Activated CD4-positive, alpha-beta T cell treated with anti-CD3 and anti-CD28 coated beads for 36 hours (primary cell): ENCODE measurements at regions not wholly inside any gene's neighbourhood (a gene's known extent, or its start where the extent isn't known, plus 50 kb on each side); places are given as distances from the start of the nearest gene placed in this dataset.

Source experiments
- ATAC-seq: fragments of 200-7000 bp; cut with Tn5 transposase; one replicate; pipeline ENCODE4 v1.10.0; 2021; ENCODE audit warnings: mild to moderate bottlenecking, moderate library complexity
- CTCF ChIA-PET: fragments of 350-600 bp; sonication (Branson Sonifier 250); formaldehyde crosslinking; loops from one replicate; lab custom pipeline; 2021; ENCODE audit warnings: antibody characterized with exemption; lab: Charles Lee
- POLR2A ChIA-PET: fragments of 350-600 bp; sonication (Branson Sonifier 250); formaldehyde crosslinking; loops from one replicate; lab custom pipeline; 2021; ENCODE audit warnings: antibody characterized with exemption, inconsistent platforms; lab: Charles Lee
- DNase-seq: peaks from one replicate; pipeline ENCODE4 v3.0.0-alpha.2; 2020
- H3K27ac Mint-ChIP-seq: one replicate; pipeline ENCODE4 v1.8.0; 2021; ENCODE audit warnings: mixed read lengths
- H3K27me3 Mint-ChIP-seq: one replicate; pipeline ENCODE4 v1.8.0; 2021; ENCODE audit warnings: mixed read lengths
- H3K36me3 Mint-ChIP-seq: one replicate; pipeline ENCODE4 v1.8.0; 2021; ENCODE audit warnings: low read depth, mixed read lengths
- H3K4me1 Mint-ChIP-seq: one replicate; pipeline ENCODE4 v1.8.0; 2021; ENCODE audit warnings: mixed read lengths
- H3K4me3 Mint-ChIP-seq: one replicate; pipeline ENCODE4 v1.8.0; 2021; ENCODE audit warnings: mild to moderate bottlenecking, moderate library complexity, mixed read lengths
- H3K9me3 Mint-ChIP-seq: one replicate; pipeline ENCODE4 v1.8.0; 2021; ENCODE audit warnings: low read depth, mixed read lengths
- intact Hi-C, 2 experiments: fragments of 100-400 bp; cut with DNase I in 1 of 2; cut with micrococcal nuclease in 1 of 2; formaldehyde crosslinking; loops; one replicate each; pipeline versions ENCODE4 v1.14.2 to v1.15.1; 2022 to 2024; cut with DNase I, micrococcal nuclease

DNA sequence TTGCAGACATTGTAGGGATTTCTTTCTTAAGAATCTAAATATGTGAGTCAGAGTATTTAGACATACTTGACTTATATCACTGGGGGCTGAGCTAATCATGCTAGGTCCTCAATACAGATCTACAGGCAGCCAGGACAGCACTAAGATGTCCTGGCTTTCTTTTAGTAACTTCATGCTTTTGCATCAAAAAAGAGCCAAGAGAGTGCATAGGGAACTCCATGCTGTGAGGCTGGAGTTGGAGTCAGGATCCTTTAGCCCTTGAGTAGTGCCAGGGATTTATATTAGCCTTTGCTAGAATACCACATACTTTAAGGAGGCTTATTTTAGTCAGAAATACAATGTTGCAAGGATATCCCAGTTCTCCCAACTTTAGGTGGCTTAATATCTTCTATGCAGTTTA, 289.7 kb downstream of the CCDC85A start:
- intact Hi-C loops = no loop called here
- Mint-ChIP-seq H3K36me3 (no peaks in the 10 kb centered on the region), H3K27me3 (no peaks in the 10 kb centered on the region), H3K9me3 (peaks cover 2% of the 10 kb centered on the region), H3K4me1 (no peaks in the 10 kb centered on the region), H3K27ac (no peak overlapping the region), H3K4me3 (no peak overlapping the region)
- ChIA-PET CTCF (no interaction called here), POLR2A (no interaction called here)
- DNase-seq (no peak), ATAC-seq (no peak)

DNA sequence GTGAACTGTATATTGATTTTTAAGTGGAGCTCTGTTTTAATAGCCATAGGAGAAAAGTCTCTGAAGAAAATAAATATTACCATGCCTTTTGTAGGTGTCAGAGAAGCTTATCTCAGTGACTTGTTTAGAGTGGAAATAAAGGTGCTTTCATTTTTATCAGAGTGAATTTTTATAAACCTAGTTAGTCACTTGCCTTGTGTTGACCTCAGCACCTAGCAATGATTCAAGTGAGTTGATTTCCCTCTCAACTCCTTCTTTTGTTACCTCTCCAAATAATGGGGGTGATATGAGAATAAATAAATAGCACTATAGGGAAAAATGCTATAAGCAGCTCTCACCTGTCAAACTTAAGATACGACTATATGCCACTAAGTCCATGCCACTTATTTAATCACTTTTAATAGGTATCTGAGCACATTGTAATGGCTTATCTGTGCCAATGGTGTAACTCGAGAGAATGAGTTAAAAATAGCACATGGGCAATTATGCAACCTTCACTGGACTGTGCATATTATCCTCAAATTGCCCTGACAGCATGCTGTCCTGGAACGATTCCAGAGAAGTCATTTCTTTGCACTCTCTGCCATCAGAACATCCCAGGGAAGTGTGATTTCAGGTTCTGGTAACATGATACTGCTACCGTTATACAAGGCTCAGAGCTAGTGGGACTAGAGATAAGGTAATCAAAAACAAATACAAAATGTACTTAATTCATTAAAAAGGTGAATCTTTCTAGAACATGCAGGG, 290.8 kb downstream of the CCDC85A start:
- DNase-seq (no peak), ATAC-seq (no peak)
- Mint-ChIP-seq H3K4me1 (no peaks in the 10 kb centered on the region), H3K27ac (no peak overlapping the region), H3K9me3 (peaks cover 2% of the 10 kb centered on the region), H3K27me3 (no peaks in the 10 kb centered on the region), H3K36me3 (no peaks in the 10 kb centered on the region), H3K4me3 (no peak overlapping the region)
- ChIA-PET POLR2A (no interaction called here), CTCF (no interaction called here)
- intact Hi-C loops = no loop called here

DNA sequence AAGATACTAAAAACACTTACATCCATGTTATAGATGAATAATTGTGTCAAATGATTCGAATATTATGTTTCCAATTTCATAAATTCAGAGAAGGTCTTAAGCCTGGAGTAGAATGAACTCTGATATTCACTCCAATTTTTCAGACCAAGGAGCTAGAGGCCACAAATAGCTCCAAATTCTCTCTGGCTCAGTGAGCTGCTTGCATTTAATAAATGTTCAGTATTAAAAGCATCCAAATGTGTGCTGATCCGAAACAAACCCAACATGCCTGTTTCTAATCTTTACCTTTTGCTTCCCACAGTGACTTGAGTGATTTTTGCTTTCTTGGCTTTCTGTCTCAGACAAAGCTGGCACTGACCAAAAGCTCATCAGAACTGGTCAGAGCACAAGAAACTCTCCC, 291.4 kb downstream of the CCDC85A start:
- ChIA-PET CTCF (no interaction called here), POLR2A (no interaction called here)
- intact Hi-C loops = no loop called here
- Mint-ChIP-seq H3K27ac (no peak overlapping the region), H3K9me3 (peaks cover 2% of the 10 kb centered on the region), H3K36me3 (no peaks in the 10 kb centered on the region), H3K4me1 (no peaks in the 10 kb centered on the region), H3K4me3 (no peak overlapping the region), H3K27me3 (no peaks in the 10 kb centered on the region)
- DNase-seq (no peak), ATAC-seq (no peak)

GRCh38 chr2:56476509-56477071, 292.8 kb downstream of the CCDC85A start:
- ChIA-PET POLR2A (no interaction called here), CTCF (no interaction called here)
- Mint-ChIP-seq H3K36me3 (no peaks in the 10 kb centered on the region), H3K27me3 (no peaks in the 10 kb centered on the region), H3K9me3 (peaks cover 2% of the 10 kb centered on the region), H3K27ac (no peak overlapping the region), H3K4me1 (no peaks in the 10 kb centered on the region), H3K4me3 (no peak overlapping the region)
- no peak for DNase-seq
- ATAC-seq = no peak
- intact Hi-C loops = no loop called here

DNA sequence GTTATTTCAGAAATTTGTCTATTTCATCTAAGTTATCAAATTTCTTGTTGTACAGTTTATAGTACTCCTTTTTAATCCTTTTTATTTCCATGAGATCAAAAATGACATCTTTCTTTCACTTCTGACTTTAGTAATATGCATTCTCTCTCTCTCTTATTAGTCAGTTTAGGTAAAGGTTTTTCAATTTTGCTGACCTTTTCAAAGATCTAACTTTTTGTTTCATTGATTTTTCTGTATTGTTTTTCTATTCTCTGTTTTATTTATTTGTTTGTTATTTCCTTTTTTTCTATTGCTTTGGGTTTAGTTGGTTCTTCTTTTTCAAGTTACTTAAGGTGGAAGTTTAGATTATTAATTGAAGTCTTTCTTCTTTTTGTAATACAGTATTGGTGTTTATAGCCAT, 294.2 kb downstream of the CCDC85A start:
- H3K27me3 Mint-ChIP-seq = no peaks in the 10 kb centered on the region
- ChIA-PET POLR2A (no interaction called here), CTCF (no interaction called here)
- DNase-seq = no peak
- H3K9me3 Mint-ChIP-seq = peaks cover 2% of the 10 kb centered on the region
- no peak overlapping the region for H3K4me3 Mint-ChIP-seq
- no peaks in the 10 kb centered on the region for H3K36me3 Mint-ChIP-seq
- H3K27ac Mint-ChIP-seq = no peak overlapping the region
- ATAC-seq = no peak
- intact Hi-C loops = no loop called here
- H3K4me1 Mint-ChIP-seq = no peaks in the 10 kb centered on the region

DNA sequence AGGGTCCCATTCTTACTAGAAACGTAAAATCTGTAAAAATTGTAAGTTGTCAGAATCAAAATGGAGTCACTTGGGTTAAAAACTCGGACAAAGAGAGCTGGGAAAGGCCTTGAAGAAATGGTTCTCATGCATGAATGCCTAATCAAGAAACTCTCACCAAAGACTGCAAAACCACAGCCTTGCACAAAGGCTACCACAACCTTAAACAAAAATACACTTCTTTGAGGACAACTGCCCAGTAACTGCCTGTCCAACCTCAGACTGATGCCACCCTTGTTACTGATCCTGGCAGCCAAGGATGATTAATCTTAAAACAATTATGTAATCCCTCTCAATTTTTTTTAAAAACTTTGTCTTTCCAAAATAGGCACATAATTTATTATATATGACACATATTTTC, 299.3 kb downstream of the CCDC85A start:
- Mint-ChIP-seq H3K36me3 (no peaks in the 10 kb centered on the region), H3K4me1 (no peaks in the 10 kb centered on the region), H3K4me3 (no peak overlapping the region), H3K27ac (no peak overlapping the region), H3K9me3 (peaks cover 7% of the 10 kb centered on the region), H3K27me3 (no peaks in the 10 kb centered on the region)
- ChIA-PET POLR2A (no interaction called here), CTCF (no interaction called here)
- DNase-seq (no peak), ATAC-seq (no peak)
- intact Hi-C loops = no loop called here

DNA sequence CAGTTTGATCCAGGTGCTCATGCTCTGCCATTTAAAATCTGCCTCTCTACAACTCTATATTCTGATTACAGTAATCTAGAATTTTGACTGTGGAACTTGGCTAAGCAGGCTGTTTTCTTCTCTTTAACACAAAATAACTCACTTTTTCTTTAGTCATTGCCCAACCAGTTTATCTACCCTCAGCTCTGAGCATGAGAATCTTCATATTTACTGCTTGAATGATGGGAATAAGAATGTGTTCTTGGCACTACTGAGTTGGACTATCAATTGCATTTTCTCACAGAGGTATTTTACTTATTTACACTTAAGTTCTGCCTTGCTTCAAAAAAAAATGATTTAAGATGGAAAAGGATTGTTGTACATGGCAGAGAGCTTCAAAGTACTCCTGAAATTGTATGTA, 301.1 kb downstream of the CCDC85A start:
- H3K27ac Mint-ChIP-seq = no peak overlapping the region
- H3K9me3 Mint-ChIP-seq = peaks cover 7% of the 10 kb centered on the region
- H3K27me3 Mint-ChIP-seq = no peaks in the 10 kb centered on the region
- no peaks in the 10 kb centered on the region for H3K36me3 Mint-ChIP-seq
- no peak for DNase-seq
- no peaks in the 10 kb centered on the region for H3K4me1 Mint-ChIP-seq
- H3K4me3 Mint-ChIP-seq = no peak overlapping the region
- ATAC-seq = no peak
- intact Hi-C loops = no loop called here
- POLR2A ChIA-PET = no interaction called here
- CTCF ChIA-PET = no interaction called here

DNA sequence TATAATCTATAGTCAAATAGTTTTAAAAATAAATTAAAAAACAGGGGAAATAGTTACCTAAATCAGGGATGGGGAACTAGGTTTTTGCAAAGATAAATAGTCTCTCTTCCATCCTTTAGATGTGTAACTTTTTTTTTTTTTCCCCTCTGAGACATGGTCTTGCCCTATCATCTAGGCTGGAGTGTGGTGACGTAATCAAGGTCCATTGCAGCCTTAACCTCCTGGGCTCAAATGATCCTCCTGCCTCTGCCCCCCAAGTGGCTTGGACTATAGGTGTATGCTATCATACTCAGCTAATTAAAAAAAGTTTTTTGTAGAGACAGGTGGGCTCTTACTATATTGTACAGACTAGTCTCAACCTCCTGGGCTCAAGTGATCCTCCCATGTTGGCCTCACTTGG, 316.5 kb downstream of the CCDC85A start:
- no peaks in the 10 kb centered on the region for H3K36me3 Mint-ChIP-seq
- no peak overlapping the region for H3K4me3 Mint-ChIP-seq
- DNase-seq (no peak), ATAC-seq (no peak)
- peaks cover 10% of the 10 kb centered on the region for H3K9me3 Mint-ChIP-seq
- H3K27ac Mint-ChIP-seq = no peak overlapping the region
- H3K27me3 Mint-ChIP-seq = no peaks in the 10 kb centered on the region
- ChIA-PET POLR2A (no interaction called here), CTCF (no interaction called here)
- no peaks in the 10 kb centered on the region for H3K4me1 Mint-ChIP-seq
- intact Hi-C loops = no loop called here

DNA sequence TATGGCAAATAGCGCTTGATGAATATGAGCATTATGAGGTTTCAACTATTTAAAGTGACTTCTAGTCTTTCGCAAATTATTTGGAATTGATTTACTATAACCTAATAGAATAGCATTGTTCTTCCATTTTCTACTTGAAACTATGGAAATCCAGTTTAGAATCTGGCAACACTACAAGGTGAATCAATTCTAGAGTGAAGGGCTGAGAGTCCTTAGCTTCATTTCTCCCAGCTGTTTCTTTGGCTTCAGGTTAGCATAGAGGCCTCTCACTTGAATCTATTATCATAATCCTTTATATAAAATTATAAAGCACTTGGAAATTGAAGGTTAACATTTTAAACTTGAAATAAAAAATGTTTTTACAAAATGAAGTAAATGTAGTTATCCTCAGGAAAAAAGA, 318.8 kb downstream of the CCDC85A start:
- H3K4me1 Mint-ChIP-seq = no peaks in the 10 kb centered on the region
- no peaks in the 10 kb centered on the region for H3K27me3 Mint-ChIP-seq
- H3K9me3 Mint-ChIP-seq = peaks cover 9% of the 10 kb centered on the region
- ChIA-PET CTCF (no interaction called here), POLR2A (no interaction called here)
- ATAC-seq = no peak
- no peak overlapping the region for H3K4me3 Mint-ChIP-seq
- intact Hi-C loops = no loop called here
- no peak overlapping the region for H3K27ac Mint-ChIP-seq
- no peak for DNase-seq
- no peaks in the 10 kb centered on the region for H3K36me3 Mint-ChIP-seq

GRCh38 chr2:56505885-56506284, 322.1 kb downstream of the CCDC85A start:
- CTCF ChIA-PET = no interaction called here
- no peaks in the 10 kb centered on the region for H3K36me3 Mint-ChIP-seq
- H3K4me3 Mint-ChIP-seq = no peak overlapping the region
- H3K27me3 Mint-ChIP-seq = no peaks in the 10 kb centered on the region
- intact Hi-C loops = no loop called here
- H3K9me3 Mint-ChIP-seq = peaks cover 2% of the 10 kb centered on the region
- POLR2A ChIA-PET = no interaction called here
- no peak overlapping the region for H3K27ac Mint-ChIP-seq
- H3K4me1 Mint-ChIP-seq = no peaks in the 10 kb centered on the region
- ATAC-seq = no peak
- no peak for DNase-seq

- CTCF ChIA-PET = no interaction called here
Measured at GRCh38 chr2:56508662-56509061, 324.9 kb downstream of the CCDC85A start.

DNA sequence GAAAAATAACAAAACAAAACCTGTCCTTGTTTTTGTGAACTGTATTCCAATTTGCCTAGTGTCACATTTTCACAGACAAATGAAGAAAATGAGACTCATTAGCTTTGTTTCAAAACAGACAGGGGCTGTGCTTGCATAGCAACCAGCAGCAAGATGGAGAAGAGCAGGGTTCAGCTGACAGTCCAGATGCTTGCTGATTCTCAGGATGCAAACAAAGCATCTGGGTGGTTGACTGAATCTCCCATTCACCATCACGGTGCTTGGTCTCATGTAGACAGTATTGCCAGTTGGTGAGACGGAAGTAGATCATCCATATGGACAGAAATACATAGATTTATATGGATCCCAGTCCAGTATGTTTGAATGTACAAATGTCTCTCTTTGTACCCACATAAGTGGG, 326.8 kb downstream of the CCDC85A start:
- intact Hi-C loops = no loop called here
- ATAC-seq (no peak), DNase-seq (no peak)
- POLR2A ChIA-PET = no interaction called here
- H3K36me3 Mint-ChIP-seq = no peaks in the 10 kb centered on the region
- no peaks in the 10 kb centered on the region for H3K27me3 Mint-ChIP-seq
- H3K9me3 Mint-ChIP-seq = peaks cover 2% of the 10 kb centered on the region
- H3K4me1 Mint-ChIP-seq = no peaks in the 10 kb centered on the region
- CTCF ChIA-PET = no interaction called here
- no peak overlapping the region for H3K27ac Mint-ChIP-seq
- no peak overlapping the region for H3K4me3 Mint-ChIP-seq

More at GRCh38 chr2:56508662-56509061, 324.9 kb downstream of the CCDC85A start:
- POLR2A ChIA-PET = no interaction called here
- no peaks in the 10 kb centered on the region for H3K27me3 Mint-ChIP-seq
- no peak for ATAC-seq
- intact Hi-C loops = no loop called here
- no peaks in the 10 kb centered on the region for H3K4me1 Mint-ChIP-seq
- peaks cover 2% of the 10 kb centered on the region for H3K9me3 Mint-ChIP-seq
- H3K36me3 Mint-ChIP-seq = no peaks in the 10 kb centered on the region
- DNase-seq = no peak
- no peak overlapping the region for H3K4me3 Mint-ChIP-seq
- no peak overlapping the region for H3K27ac Mint-ChIP-seq
